HCT116 (cell line): ENCODE measurements at regions not wholly inside any gene's neighbourhood (a gene's known extent, or its start where the extent isn't known, plus 50 kb on each side); places are given as distances from the start of the nearest gene placed in this dataset.

Experiments used
- ATAC-seq: fragments of 200-7000 bp; cut with Tn5 transposase; 2 replicates; pipeline ENCODE4 v1.9.1; 2020; ENCODE audit warnings: mild to moderate bottlenecking, moderate library complexity
- BruUV-seq: library from RNA; stranded (reverse); fragments of 400-500 nt; replicated peaks from 2 replicates; lab custom pipeline; 2021; lab: Mats Ljungman, UMichigan
- CTCF ChIA-PET: fragments of 300-600 bp; sonication (Branson Sonifier 250); formaldehyde crosslinking; loops from one replicate; lab custom pipeline; 2021; ENCODE audit warnings: antibody characterized with exemption; lab: Charles Lee
- POLR2A ChIA-PET: fragments of 300-600, 350-600 bp; sonication (Branson Sonifier 250); formaldehyde crosslinking; loops from one replicate; lab custom pipeline; 2021; ENCODE audit warnings: antibody characterized with exemption; lab: Charles Lee
- RAD21 ChIA-PET, 2 experiments: fragments of 300-600 bp; sonication (Branson Sonifier 250); formaldehyde crosslinking; loops; one replicate each; lab custom pipeline; 2023; ENCODE audit warnings: low total read pairs in 2 of 2; ENCODE audit not compliant: uncharacterized antibody in 2 of 2, unreplicated experiment in 2 of 2, low non-redundant PET in 1 of 2; lab: Charles Lee
- DNase-seq: peaks from one replicate; pipeline ENCODE4 v3.0.0-alpha.2; 2010; ENCODE audit warnings: low read depth, low spot score
- H2AFZ ChIP-seq: fragments of 200-600 bp; shearing (Covaris generic), sonication (generic); 2 replicates; pipeline ENCODE4 v1.6.1; 2017; ENCODE audit warnings: low read depth, mixed run types, mixed read lengths, antibody characterized with exemption, low read length; ENCODE audit not compliant: poor library complexity, severe bottlenecking
- H3K27ac ChIP-seq: 2 replicates; pipeline ENCODE4 v1.5.1; 2012; ENCODE audit warnings: low read depth, low read length
- H3K27me3 ChIP-seq: fragments of 200-600 bp; sonication (generic); 2 replicates; pipeline ENCODE4 v1.6.1; 2016; ENCODE audit warnings: mixed run types, low read length, mixed read lengths; ENCODE audit not compliant: insufficient read depth
- H3K36me3 ChIP-seq, 2 experiments: fragments of 200-500 bp in 1 of 2; fragments of 200-600 bp in 1 of 2; sonication (Bioruptor generic) in 1 of 2; sonication (generic) in 1 of 2; 2 replicates each; pipeline versions ENCODE4 v1.5.1 to v1.6.1; 2014 to 2016; ENCODE audit warnings: low read length in 2 of 2, inconsistent platforms in 1 of 2, mixed read lengths in 1 of 2, mixed run types in 1 of 2; ENCODE audit not compliant: insufficient read depth in 2 of 2, control insufficient read depth in 1 of 2
- H3K4me1 ChIP-seq, 2 experiments: fragments of 200-600 bp in 1 of 2; sonication (generic) in 1 of 2; 2 replicates each; pipeline versions ENCODE4 v1.5.1 to v1.6.1; 2012 to 2017; ENCODE audit warnings: low read length in 2 of 2, inconsistent platforms in 1 of 2, mild to moderate bottlenecking in 1 of 2, mixed read lengths in 1 of 2, mixed run types in 1 of 2, moderate library complexity in 1 of 2; ENCODE audit not compliant: insufficient read depth in 2 of 2, control insufficient read depth in 1 of 2
- H3K4me2 ChIP-seq: fragments of 200-600 bp; sonication (generic); 2 replicates; pipeline ENCODE4 v1.6.1; 2017; ENCODE audit warnings: mixed run types, low read length, mixed read lengths
- H3K4me3 ChIP-seq, 2 experiments: fragments of 200-600 bp in 1 of 2; sonication (generic) in 1 of 2; replicated peaks in 1 of 2; 2 replicates each; pipeline ENCODE4 v1.5.1; 2011 to 2016; ENCODE audit warnings: low read length in 2 of 2, control low read depth in 1 of 2, low read depth in 1 of 2, mild to moderate bottlenecking in 1 of 2, mixed read lengths in 1 of 2, mixed run types in 1 of 2
- H3K79me2 ChIP-seq: fragments of 200-600 bp; sonication (generic); 2 replicates; pipeline ENCODE4 v1.6.1; 2017; ENCODE audit warnings: mild to moderate bottlenecking, mixed run types, low read length, moderate library complexity, mixed read lengths; ENCODE audit not compliant: insufficient read depth
- H3K9ac ChIP-seq: fragments of 200-600 bp; sonication (generic); 2 replicates; pipeline ENCODE4 v1.6.1; 2016; ENCODE audit warnings: low read length, mixed read lengths
- H3K9me2 ChIP-seq: fragments of 200-600 bp; sonication (generic), shearing (Covaris generic); 2 replicates; pipeline ENCODE4 v1.6.1; 2017; ENCODE audit warnings: mixed run types, mild to moderate bottlenecking, moderate library complexity; ENCODE audit not compliant: insufficient read depth
- H3K9me3 ChIP-seq, 2 experiments: fragments of 200-500 bp in 1 of 2; fragments of 200-600 bp in 1 of 2; sonication (Bioruptor generic) in 1 of 2; sonication (generic) in 1 of 2; 2 replicates each; pipeline ENCODE4 v1.6.1; 2014 to 2017; ENCODE audit warnings: low read length in 2 of 2, mixed read lengths in 2 of 2, inconsistent platforms in 1 of 2, low read depth in 1 of 2, mild to moderate bottlenecking in 1 of 2, mixed run types in 1 of 2, moderate library complexity in 1 of 2; ENCODE audit not compliant: control insufficient read depth in 1 of 2, insufficient read depth in 1 of 2
- H4K20me1 ChIP-seq: fragments of 200-600 bp; sonication (generic), shearing (Covaris generic); 2 replicates; pipeline ENCODE4 v1.6.1; 2017; ENCODE audit warnings: mixed run types, mild to moderate bottlenecking, moderate library complexity; ENCODE audit not compliant: insufficient read depth
- FOSL1 ChIP-seq: IDR thresholded peaks from 2 replicates; pipeline ENCODE4 v1.6.1; 2012; ENCODE audit warnings: low read depth
- SIN3A ChIP-seq: IDR thresholded peaks from 2 replicates; pipeline ENCODE4 v1.6.1; 2012; ENCODE audit warnings: low read depth
- intact Hi-C: fragments of 100-400 bp; cut with micrococcal nuclease; formaldehyde crosslinking; loops from 2 replicates; pipeline ENCODE4 v1.10.0; 2022
- TF ChIP-seq, protein P1 (sequence below): IDR thresholded peaks from 2 replicates; pipeline ENCODE4 v1.6.1; 2012; ENCODE audit warnings: low read depth
- TF ChIP-seq, protein P2 (sequence below): IDR thresholded peaks from 2 replicates; pipeline ENCODE4 v1.6.1; 2012
- TF ChIP-seq, protein P3 (sequence below): IDR thresholded peaks from 2 replicates; pipeline ENCODE4 v1.6.1; 2012
- TF ChIP-seq, protein P4 (sequence below): IDR thresholded peaks from 2 replicates; pipeline ENCODE4 v1.6.1; 2011; ENCODE audit warnings: mild to moderate bottlenecking, low read length, moderate library complexity; ENCODE audit not compliant: insufficient replicate concordance; ENCODE audit errors: extremely low read depth

DNA sequence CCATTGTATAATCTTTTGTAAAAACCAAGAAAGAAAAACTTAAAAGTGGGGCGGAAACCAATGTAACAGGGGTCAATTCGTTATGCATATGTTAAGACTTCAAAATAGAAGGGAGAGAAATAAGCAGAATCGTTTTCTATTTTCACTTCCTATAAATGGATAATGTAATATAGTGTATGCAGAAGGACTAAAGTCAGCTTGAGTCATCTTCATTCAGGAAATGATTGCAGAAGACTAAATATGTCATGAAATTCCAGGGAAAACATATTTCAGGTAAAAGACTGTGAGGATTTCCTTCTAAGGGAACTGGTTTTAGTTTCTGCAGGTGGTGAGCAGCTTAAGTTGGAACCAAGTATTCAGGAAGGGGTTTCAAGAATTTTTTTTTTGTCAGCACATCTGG is 753.3 kb downstream of the IRX1 start:
- intact Hi-C loops, result no loop called here

More for the DNA sequence above, 753.3 kb downstream of the IRX1 start:
- no TSS peak for BruUV-seq
- POLR2A ChIA-PET, result no interaction called here
- Histone ChIP-seq H3K36me3 (no peaks in the 10 kb centered on the region), H3K4me1 (no peaks in the 10 kb centered on the region), H3K9me3 (peaks cover 14 to 36% of the 10 kb centered on the region in 2 experiments; a peak in 2 of 4 replicates), H3K9me2 (no peaks in the 10 kb centered on the region), H4K20me1 (no peaks in the 10 kb centered on the region), H3K79me2 (no peaks in the 10 kb centered on the region), H3K4me2 (no peak overlapping the region), H3K9ac (no peak overlapping the region), H3K27ac (no peak overlapping the region), H3K4me3 (no peak overlapping the region), H3K27me3 (no peaks in the 10 kb centered on the region), H2AFZ (no peak overlapping the region)
- no peak for ATAC-seq
- RAD21 ChIA-PET, result no interaction called here
- TF ChIP-seq, protein P1, sequence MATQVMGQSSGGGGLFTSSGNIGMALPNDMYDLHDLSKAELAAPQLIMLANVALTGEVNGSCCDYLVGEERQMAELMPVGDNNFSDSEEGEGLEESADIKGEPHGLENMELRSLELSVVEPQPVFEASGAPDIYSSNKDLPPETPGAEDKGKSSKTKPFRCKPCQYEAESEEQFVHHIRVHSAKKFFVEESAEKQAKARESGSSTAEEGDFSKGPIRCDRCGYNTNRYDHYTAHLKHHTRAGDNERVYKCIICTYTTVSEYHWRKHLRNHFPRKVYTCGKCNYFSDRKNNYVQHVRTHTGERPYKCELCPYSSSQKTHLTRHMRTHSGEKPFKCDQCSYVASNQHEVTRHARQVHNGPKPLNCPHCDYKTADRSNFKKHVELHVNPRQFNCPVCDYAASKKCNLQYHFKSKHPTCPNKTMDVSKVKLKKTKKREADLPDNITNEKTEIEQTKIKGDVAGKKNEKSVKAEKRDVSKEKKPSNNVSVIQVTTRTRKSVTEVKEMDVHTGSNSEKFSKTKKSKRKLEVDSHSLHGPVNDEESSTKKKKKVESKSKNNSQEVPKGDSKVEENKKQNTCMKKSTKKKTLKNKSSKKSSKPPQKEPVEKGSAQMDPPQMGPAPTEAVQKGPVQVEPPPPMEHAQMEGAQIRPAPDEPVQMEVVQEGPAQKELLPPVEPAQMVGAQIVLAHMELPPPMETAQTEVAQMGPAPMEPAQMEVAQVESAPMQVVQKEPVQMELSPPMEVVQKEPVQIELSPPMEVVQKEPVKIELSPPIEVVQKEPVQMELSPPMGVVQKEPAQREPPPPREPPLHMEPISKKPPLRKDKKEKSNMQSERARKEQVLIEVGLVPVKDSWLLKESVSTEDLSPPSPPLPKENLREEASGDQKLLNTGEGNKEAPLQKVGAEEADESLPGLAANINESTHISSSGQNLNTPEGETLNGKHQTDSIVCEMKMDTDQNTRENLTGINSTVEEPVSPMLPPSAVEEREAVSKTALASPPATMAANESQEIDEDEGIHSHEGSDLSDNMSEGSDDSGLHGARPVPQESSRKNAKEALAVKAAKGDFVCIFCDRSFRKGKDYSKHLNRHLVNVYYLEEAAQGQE, result no peak
- TF ChIP-seq, protein P2, sequence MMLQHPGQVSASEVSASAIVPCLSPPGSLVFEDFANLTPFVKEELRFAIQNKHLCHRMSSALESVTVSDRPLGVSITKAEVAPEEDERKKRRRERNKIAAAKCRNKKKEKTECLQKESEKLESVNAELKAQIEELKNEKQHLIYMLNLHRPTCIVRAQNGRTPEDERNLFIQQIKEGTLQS, result no peak
- TF ChIP-seq, protein P3, sequence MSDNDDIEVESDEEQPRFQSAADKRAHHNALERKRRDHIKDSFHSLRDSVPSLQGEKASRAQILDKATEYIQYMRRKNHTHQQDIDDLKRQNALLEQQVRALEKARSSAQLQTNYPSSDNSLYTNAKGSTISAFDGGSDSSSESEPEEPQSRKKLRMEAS, result no peak
- no peak for TF ChIP-seq SIN3A
- no peak for TF ChIP-seq FOSL1
- TF ChIP-seq, protein P4, sequence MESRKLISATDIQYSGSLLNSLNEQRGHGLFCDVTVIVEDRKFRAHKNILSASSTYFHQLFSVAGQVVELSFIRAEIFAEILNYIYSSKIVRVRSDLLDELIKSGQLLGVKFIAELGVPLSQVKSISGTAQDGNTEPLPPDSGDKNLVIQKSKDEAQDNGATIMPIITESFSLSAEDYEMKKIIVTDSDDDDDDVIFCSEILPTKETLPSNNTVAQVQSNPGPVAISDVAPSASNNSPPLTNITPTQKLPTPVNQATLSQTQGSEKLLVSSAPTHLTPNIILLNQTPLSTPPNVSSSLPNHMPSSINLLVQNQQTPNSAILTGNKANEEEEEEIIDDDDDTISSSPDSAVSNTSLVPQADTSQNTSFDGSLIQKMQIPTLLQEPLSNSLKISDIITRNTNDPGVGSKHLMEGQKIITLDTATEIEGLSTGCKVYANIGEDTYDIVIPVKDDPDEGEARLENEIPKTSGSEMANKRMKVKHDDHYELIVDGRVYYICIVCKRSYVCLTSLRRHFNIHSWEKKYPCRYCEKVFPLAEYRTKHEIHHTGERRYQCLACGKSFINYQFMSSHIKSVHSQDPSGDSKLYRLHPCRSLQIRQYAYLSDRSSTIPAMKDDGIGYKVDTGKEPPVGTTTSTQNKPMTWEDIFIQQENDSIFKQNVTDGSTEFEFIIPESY, result no peak
- no peak for DNase-seq
- CTCF ChIA-PET, result no interaction called here
